A549 (cell line): ENCODE measurements at regions not wholly inside any gene's neighbourhood (a gene's known extent, or its start where the extent isn't known, plus 50 kb on each side); places are given as distances from the start of the nearest gene placed in this dataset.

Experiments
- CHD2 ChIP-seq: fragments of 150-350 bp; IDR thresholded peaks from 2 replicates; pipeline ENCODE4 v1.6.1; 2014; ENCODE audit warnings: low read length; ENCODE audit not compliant: partially characterized antibody
- CHD4 ChIP-seq: fragments of 200-600 bp; sonication (generic); IDR thresholded peaks from 2 replicates; pipeline ENCODE4 v1.6.1; 2016; ENCODE audit warnings: antibody characterized with exemption, mild to moderate bottlenecking, borderline replicate concordance
- EP300 ChIP-seq, 2 experiments: fragments of >200 bp; sonication (Bioruptor Twin); formaldehyde crosslinking; IDR thresholded peaks; 2 replicates in 1 of 2; 3 replicates in 1 of 2; pipeline ENCODE4 v1.6.1; 2016 to 2017
- JUN ChIP-seq, 2 experiments: fragments of >200 bp; sonication (Bioruptor Twin); formaldehyde crosslinking; IDR thresholded peaks; 2 replicates in 1 of 2; 3 replicates in 1 of 2; pipeline ENCODE4 v1.6.1; 2016 to 2017
- POLR2A ChIP-seq: IDR thresholded peaks from 2 replicates; pipeline ENCODE4 v1.6.1; 2012; ENCODE audit warnings: mild to moderate bottlenecking, low read length
- RAD21 ChIP-seq, 2 experiments: fragments of >200 bp in 1 of 2; sonication (Bioruptor Twin) in 1 of 2; formaldehyde crosslinking in 1 of 2; IDR thresholded peaks in 1 of 2; conservative IDR thresholded peaks in 1 of 2; 2 replicates in 1 of 2; 3 replicates in 1 of 2; pipeline ENCODE4 v1.6.1; 2012 to 2018; ENCODE audit warnings: inconsistent platforms in 1 of 2
- SMC3 ChIP-seq: fragments of >200 bp; sonication (Bioruptor Twin); formaldehyde crosslinking; IDR thresholded peaks from 3 replicates; pipeline ENCODE4 v1.6.1; 2018; ENCODE audit warnings: inconsistent platforms
- TF ChIP-seq, protein P1 (sequence below): fragments of >200 bp; sonication (Bioruptor Twin); formaldehyde crosslinking; IDR thresholded peaks from 3 replicates; pipeline ENCODE4 v1.5.1; 2016
- TF ChIP-seq, protein P2 (sequence below): fragments of 200-600 bp; sonication (generic); IDR thresholded peaks from 2 replicates; pipeline ENCODE4 v1.6.1; 2016; ENCODE audit warnings: antibody characterized with exemption, mild to moderate bottlenecking, moderate library complexity

DNA sequence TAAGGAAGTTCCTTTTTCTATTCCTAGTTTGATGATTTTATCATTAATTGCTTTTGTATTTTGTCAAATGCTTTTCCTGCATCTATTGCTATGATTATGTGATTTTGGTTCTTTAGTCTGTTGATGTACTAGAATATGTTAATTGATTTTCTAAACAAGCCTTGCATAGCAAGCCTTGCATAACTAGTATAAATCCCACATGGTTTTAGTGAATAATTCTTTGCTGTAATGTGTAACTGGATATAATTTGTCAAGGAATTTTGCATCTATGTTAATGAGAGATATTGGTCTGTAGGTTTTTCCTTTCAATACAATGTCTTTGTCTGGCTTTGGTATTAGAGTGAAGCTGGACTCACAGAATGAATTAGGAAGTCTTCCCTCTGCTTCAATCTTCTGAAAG, 460.2 kb downstream of the LTN1 start:
- TF ChIP-seq, protein P1, sequence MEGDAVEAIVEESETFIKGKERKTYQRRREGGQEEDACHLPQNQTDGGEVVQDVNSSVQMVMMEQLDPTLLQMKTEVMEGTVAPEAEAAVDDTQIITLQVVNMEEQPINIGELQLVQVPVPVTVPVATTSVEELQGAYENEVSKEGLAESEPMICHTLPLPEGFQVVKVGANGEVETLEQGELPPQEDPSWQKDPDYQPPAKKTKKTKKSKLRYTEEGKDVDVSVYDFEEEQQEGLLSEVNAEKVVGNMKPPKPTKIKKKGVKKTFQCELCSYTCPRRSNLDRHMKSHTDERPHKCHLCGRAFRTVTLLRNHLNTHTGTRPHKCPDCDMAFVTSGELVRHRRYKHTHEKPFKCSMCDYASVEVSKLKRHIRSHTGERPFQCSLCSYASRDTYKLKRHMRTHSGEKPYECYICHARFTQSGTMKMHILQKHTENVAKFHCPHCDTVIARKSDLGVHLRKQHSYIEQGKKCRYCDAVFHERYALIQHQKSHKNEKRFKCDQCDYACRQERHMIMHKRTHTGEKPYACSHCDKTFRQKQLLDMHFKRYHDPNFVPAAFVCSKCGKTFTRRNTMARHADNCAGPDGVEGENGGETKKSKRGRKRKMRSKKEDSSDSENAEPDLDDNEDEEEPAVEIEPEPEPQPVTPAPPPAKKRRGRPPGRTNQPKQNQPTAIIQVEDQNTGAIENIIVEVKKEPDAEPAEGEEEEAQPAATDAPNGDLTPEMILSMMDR: no peak
- TF ChIP-seq, protein P2, sequence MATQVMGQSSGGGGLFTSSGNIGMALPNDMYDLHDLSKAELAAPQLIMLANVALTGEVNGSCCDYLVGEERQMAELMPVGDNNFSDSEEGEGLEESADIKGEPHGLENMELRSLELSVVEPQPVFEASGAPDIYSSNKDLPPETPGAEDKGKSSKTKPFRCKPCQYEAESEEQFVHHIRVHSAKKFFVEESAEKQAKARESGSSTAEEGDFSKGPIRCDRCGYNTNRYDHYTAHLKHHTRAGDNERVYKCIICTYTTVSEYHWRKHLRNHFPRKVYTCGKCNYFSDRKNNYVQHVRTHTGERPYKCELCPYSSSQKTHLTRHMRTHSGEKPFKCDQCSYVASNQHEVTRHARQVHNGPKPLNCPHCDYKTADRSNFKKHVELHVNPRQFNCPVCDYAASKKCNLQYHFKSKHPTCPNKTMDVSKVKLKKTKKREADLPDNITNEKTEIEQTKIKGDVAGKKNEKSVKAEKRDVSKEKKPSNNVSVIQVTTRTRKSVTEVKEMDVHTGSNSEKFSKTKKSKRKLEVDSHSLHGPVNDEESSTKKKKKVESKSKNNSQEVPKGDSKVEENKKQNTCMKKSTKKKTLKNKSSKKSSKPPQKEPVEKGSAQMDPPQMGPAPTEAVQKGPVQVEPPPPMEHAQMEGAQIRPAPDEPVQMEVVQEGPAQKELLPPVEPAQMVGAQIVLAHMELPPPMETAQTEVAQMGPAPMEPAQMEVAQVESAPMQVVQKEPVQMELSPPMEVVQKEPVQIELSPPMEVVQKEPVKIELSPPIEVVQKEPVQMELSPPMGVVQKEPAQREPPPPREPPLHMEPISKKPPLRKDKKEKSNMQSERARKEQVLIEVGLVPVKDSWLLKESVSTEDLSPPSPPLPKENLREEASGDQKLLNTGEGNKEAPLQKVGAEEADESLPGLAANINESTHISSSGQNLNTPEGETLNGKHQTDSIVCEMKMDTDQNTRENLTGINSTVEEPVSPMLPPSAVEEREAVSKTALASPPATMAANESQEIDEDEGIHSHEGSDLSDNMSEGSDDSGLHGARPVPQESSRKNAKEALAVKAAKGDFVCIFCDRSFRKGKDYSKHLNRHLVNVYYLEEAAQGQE: no peak
- TF ChIP-seq CHD4 (no peak), RAD21 (conservative IDR thresholded peaks at IDR 0.05 in 1 of 2, IDR thresholded peaks at IDR 0.05 in 1 of 2) (no peak), EP300 (IDR thresholded peaks at IDR 0.05) (no peak), POLR2A (no peak), CHD2 (no peak), JUN (IDR thresholded peaks at IDR 0.05) (no peak), SMC3 (no peak)
